Tibial nerve (tissue), 4 donors: ENCODE measurements at regions not wholly inside any gene's neighbourhood (a gene's known extent, or its start where the extent isn't known, plus 50 kb on each side); places are given as distances from the start of the nearest gene placed in this dataset.

Experiments
- EP300 ChIP-seq, 2 donors: sonication (generic); formaldehyde crosslinking; IDR thresholded peaks; one replicate each; pipeline ENCODE4 v1.6.1; 2017; ENCODE audit warnings: antibody characterized with exemption in 2 of 2, mild to moderate bottlenecking in 1 of 2
- POLR2A ChIP-seq, 2 donors: fragments of 450-650 bp; IDR thresholded peaks; one replicate each; pipeline ENCODE4 v1.6.1; 2017; ENCODE audit warnings: antibody characterized with exemption in 2 of 2, mild to moderate bottlenecking in 2 of 2, moderate library complexity in 2 of 2
- TF ChIP-seq, protein P1 (sequence below), 5 experiments: fragments of 200-600 bp in 3 of 5; fragments of 450-650 bp in 2 of 5; sonication (generic) in 3 of 5; IDR thresholded peaks; one replicate each; pipeline ENCODE4 v1.5.1; 2016 to 2019; ENCODE audit warnings: antibody characterized with exemption in 5 of 5, mild to moderate bottlenecking in 3 of 5, moderate library complexity in 2 of 5

- TF ChIP-seq, protein P1, sequence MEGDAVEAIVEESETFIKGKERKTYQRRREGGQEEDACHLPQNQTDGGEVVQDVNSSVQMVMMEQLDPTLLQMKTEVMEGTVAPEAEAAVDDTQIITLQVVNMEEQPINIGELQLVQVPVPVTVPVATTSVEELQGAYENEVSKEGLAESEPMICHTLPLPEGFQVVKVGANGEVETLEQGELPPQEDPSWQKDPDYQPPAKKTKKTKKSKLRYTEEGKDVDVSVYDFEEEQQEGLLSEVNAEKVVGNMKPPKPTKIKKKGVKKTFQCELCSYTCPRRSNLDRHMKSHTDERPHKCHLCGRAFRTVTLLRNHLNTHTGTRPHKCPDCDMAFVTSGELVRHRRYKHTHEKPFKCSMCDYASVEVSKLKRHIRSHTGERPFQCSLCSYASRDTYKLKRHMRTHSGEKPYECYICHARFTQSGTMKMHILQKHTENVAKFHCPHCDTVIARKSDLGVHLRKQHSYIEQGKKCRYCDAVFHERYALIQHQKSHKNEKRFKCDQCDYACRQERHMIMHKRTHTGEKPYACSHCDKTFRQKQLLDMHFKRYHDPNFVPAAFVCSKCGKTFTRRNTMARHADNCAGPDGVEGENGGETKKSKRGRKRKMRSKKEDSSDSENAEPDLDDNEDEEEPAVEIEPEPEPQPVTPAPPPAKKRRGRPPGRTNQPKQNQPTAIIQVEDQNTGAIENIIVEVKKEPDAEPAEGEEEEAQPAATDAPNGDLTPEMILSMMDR (IDR thresholded peaks at IDR 0.05) = no peak
- TF ChIP-seq EP300 (IDR thresholded peaks at IDR 0.05) (no peak), POLR2A (IDR thresholded peaks at IDR 0.05) (no peak)
Observed at GRCh38 chr1:163730411-163730821, 408.7 kb downstream of the NUF2 start.
